GM12865 (cell line): ENCODE measurements at regions not wholly inside any gene's neighbourhood (a gene's known extent, or its start where the extent isn't known, plus 50 kb on each side); places are given as distances from the start of the nearest gene placed in this dataset.
"Not testable (repeated sequence)": the region's sequence is repeated elsewhere in the genome, so short reads cannot be mapped to it uniquely, and the experiment has no call there.

Source experiments
- DNase-seq: peaks from one replicate; pipeline ENCODE4 v3.0.0; 2010; ENCODE audit warnings: low read depth
- H3K4me3 ChIP-seq: 2 replicates; pipeline ENCODE4 v1.5.1; 2011; ENCODE audit warnings: mild to moderate bottlenecking, low read depth, low read length, control low read depth
- TF ChIP-seq, protein P1 (sequence below): IDR thresholded peaks from 2 replicates; pipeline ENCODE4 v1.5.1; 2011; ENCODE audit warnings: low read length, control low read depth, low read depth, inconsistent platforms; ENCODE audit not compliant: insufficient read depth; ENCODE audit errors: missing control alignments

DNA sequence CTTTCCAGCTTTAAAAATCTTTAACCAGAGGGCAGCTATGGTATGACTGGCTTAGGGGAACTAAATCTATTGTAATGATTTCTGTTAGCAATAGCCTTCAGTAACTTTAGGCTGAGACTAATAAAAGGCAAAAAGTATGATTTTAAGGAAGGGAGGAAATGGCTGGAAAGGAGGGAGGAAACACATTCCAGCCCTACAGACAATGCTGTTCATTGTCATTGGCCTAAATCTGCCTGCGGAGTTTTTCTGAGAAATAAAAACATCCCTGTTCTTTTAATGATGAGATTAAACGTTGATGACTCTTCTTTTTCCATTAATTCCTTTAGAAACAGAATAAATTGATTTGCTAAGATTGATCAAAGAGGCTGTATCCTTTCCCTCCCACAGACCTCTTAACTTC, 99.6 kb upstream of the GRAMD1B start:
- DNase-seq: no peak
- TF ChIP-seq, protein P1, sequence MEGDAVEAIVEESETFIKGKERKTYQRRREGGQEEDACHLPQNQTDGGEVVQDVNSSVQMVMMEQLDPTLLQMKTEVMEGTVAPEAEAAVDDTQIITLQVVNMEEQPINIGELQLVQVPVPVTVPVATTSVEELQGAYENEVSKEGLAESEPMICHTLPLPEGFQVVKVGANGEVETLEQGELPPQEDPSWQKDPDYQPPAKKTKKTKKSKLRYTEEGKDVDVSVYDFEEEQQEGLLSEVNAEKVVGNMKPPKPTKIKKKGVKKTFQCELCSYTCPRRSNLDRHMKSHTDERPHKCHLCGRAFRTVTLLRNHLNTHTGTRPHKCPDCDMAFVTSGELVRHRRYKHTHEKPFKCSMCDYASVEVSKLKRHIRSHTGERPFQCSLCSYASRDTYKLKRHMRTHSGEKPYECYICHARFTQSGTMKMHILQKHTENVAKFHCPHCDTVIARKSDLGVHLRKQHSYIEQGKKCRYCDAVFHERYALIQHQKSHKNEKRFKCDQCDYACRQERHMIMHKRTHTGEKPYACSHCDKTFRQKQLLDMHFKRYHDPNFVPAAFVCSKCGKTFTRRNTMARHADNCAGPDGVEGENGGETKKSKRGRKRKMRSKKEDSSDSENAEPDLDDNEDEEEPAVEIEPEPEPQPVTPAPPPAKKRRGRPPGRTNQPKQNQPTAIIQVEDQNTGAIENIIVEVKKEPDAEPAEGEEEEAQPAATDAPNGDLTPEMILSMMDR: no peak
- H3K4me3 ChIP-seq: no peak overlapping the region

DNA sequence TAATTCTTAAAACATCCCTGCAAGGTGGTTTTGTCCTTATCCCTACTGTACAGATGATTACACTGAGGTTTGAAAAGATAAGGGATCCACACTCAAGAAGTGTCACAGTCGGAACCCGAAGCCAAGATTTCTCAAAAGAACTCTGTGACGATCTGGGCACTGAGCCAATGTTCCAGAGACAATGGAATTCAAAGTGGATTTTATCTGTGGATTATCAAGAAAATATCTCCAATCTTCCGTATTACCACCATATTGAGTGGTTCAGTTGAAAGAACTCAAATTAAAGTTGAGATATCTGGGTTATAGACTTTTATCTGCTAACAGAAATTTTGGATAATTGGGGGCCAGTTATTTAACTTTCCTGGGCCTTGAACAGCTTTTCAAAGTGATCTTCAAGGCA, 100.0 kb upstream of the GRAMD1B start:
- no peak for DNase-seq
- TF ChIP-seq, protein P1: no peak

DNA sequence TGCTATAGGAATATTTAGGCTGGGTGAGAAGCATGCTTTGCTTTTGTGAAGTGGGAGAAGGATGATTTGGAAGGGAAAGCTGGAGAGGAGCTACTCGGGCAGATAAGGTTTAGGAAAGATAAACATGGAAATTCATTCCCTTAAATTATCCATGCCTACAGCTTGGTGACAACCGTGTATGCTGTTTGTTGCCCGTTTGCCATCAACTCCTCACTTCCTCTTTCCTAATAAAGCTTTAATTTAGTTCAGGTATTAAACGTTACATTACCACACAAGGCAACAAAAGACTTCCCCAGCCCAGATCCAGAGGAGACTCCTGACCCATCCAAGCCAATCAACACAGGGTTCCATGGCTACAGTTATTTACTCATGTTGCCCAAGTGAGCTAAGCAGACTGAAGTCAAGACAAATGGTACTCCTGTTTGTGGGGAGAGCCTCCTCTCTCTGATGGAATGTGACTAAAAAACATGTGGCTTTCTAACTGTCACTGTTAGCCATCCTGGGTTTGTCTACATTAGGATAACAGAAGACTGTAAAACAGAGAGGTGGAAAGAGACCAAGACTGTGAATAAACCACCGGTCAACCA, 101.7 kb upstream of the GRAMD1B start:
- TF ChIP-seq, protein P1: no peak
- no peak for DNase-seq
- H3K4me3 ChIP-seq: no peak overlapping the region

More for the DNA sequence above, 100.0 kb upstream of the GRAMD1B start:
- H3K4me3 ChIP-seq: no peak overlapping the region

DNA sequence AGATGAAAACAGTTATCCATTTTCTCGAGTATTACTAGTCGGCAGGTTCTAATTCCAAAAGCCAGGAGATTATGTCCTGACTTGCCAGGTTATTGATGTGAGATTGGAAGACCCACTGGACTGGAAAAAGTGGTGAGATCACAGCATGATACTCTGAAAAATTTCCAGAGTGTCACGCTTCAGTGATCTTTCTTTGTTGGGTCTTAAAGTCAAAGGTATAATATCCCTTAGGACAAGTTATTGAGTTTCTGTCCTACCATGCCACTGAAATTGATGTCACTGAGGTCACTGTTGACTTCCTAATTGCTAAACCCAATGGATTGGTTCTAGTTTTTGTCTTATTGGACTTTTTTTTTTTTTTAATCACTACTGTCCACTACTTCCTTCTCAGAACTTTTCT, 104.5 kb upstream of the GRAMD1B start:
- TF ChIP-seq, protein P1: no peak
- DNase-seq: no peak
- no peak overlapping the region for H3K4me3 ChIP-seq

DNA sequence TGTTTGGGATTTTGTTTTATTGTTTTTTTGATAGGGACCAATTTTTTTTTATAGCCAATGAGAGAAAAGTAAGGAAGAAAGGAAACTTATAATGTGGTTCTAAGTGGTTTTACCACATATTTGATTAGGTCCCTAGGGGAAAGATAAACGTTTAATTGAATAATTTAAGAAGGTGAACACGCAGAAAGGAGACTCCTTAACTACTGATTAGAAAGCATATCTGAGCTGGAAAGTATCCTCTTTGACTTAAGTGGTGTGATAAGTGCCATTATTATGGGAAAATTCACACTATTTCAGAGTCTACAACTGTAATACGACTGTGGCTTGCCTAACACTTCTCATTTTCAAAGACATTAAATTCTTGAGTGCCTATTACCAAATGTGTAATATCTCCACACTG, 106.5 kb upstream of the GRAMD1B start:
- TF ChIP-seq, protein P1: no peak
- DNase-seq: no peak
- H3K4me3 ChIP-seq: no peak overlapping the region

DNA sequence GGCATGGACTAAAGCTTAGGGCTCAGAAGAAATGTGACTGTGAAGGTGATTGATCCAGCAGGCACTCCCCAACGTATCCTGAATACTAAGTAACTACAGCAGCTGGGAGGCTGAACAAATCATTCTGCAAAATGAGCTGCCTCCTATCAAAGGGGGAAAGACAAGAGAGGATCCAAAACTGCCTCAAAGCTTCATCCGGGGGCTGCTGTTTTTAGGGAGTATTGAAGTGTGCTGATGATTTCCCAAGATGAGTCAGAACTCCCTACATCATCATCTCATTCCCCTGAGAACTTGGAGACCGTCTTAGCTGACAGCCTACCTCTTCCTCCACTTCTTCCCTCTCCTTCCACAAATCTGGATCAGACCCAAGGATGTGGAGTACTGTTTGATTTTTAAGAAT, 108.4 kb upstream of the GRAMD1B start:
- DNase-seq: no peak
- no peak overlapping the region for H3K4me3 ChIP-seq
- TF ChIP-seq, protein P1: no peak

DNA sequence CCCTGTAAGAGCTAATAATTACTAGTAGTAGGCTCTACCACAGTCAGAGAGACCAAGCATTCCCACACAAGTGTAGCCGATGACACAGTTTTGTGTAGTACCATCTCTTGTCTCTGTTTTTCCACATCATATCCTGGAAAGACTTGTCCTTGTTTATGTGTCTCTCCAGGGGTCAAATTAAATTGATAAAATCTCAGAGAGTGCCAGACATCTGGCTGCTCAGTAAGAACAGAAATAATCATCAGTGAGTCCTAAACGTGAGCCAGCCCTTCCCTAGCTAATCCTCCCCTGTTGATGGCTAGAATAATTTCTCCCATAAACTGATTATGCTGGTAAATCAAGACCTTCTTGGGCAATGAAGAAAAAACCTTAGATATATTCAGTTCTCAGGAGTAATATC, 111.4 kb upstream of the GRAMD1B start:
- TF ChIP-seq, protein P1: no peak
- no peak overlapping the region for H3K4me3 ChIP-seq
- DNase-seq: no peak

DNA sequence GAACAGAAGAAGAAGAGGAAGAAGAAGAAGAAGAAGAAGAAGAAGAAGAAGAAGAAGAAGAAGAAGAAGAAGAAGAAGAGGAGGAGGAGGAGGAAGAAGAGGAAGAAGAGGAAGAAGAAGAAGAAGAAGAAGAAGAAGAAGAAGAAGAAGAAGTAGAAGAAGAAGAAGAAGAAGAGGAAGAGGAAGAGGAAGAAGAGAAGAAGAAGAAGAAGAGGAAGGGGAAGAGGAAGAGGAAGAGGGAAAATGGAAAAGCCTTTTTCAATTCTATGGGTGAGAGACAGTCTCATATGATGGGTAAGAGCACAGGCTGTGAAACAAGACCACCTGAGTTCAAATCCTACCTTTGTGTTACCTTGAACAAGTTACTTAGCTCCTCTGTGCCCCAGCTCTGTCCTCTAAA, 111.9 kb upstream of the GRAMD1B start:
- DNase-seq, H3K4me3 ChIP-seq: not testable (repeated sequence)
